ENCODE measurements at regions not wholly inside any gene's neighbourhood (a gene's known extent, or its start where the extent isn't known, plus 50 kb on each side); places are given as distances from the start of the nearest gene placed in this dataset.

- Histone ChIP-seq H3K4me1 (ENCODE audit: low read depth) (no peaks in the 10 kb centered on the region), H3K36me3 (no peaks in the 10 kb centered on the region), H3K27me3 (no peaks in the 10 kb centered on the region), H3K27ac (no peak overlapping the region), H3K4me3 (no peak overlapping the region), H3K9me3 (ENCODE audit: low read depth) (no peaks in the 10 kb centered on the region)
- no peak for TF ChIP-seq CTCF (IDR thresholded peaks at IDR 0.05; ENCODE audit: low read depth, low read length)
- DNase-seq (ENCODE audit: low read depth in 1 of 2, low spot score in 1 of 2), result no peak
These were observed 76.7 kb upstream of the KCNK2 start for GRCh38 chr1:215005656-215006345.

- Histone ChIP-seq H3K9me3 (ENCODE audit: low read depth) (no peaks in the 10 kb centered on the region), H3K27me3 (no peaks in the 10 kb centered on the region), H3K4me1 (ENCODE audit: low read depth) (no peaks in the 10 kb centered on the region), H3K4me3 (no peak overlapping the region), H3K27ac (no peak overlapping the region), H3K36me3 (no peaks in the 10 kb centered on the region)
- no peak for TF ChIP-seq CTCF (IDR thresholded peaks at IDR 0.05; ENCODE audit: low read depth, low read length)
- DNase-seq (ENCODE audit: low read depth in 1 of 2, low spot score in 1 of 2), result peak in 1 of 2 donors; percentile 45
These were observed 74.7 kb upstream of the KCNK2 start for GRCh38 chr1:215007880-215008279.

GRCh38 chr1:215018555-215018954 is 64.0 kb upstream of the KCNK2 start:
- no peaks in the 10 kb centered on the region for H3K9me3 ChIP-seq (ENCODE audit: low read depth)
- H3K36me3 ChIP-seq, result no peaks in the 10 kb centered on the region
- no peak for TF ChIP-seq CTCF (IDR thresholded peaks at IDR 0.05; ENCODE audit: low read depth, low read length)
- H3K27ac ChIP-seq, result no peak overlapping the region
- no peak overlapping the region for H3K4me3 ChIP-seq
- no peaks in the 10 kb centered on the region for H3K27me3 ChIP-seq
- no peak for DNase-seq (ENCODE audit: low read depth in 1 of 2, low spot score in 1 of 2)
- H3K4me1 ChIP-seq (ENCODE audit: low read depth), result no peaks in the 10 kb centered on the region

- no peak overlapping the region for H3K4me3 ChIP-seq
- H3K9me3 ChIP-seq (ENCODE audit: low read depth), result no peaks in the 10 kb centered on the region
- no peaks in the 10 kb centered on the region for H3K36me3 ChIP-seq
- H3K4me1 ChIP-seq (ENCODE audit: low read depth), result no peaks in the 10 kb centered on the region
- no peak overlapping the region for H3K27ac ChIP-seq
- no peaks in the 10 kb centered on the region for H3K27me3 ChIP-seq
- no peak for TF ChIP-seq CTCF (IDR thresholded peaks at IDR 0.05; ENCODE audit: low read depth, low read length)
- no peak for DNase-seq (ENCODE audit: low read depth in 1 of 2, low spot score in 1 of 2)
These were observed 60.3 kb upstream of the KCNK2 start for GRCh38 chr1:215022204-215022603.

GRCh38 chr1:215022741-215023141 is 59.8 kb upstream of the KCNK2 start:
- Histone ChIP-seq H3K4me3 (no peak overlapping the region), H3K27me3 (no peaks in the 10 kb centered on the region), H3K36me3 (no peaks in the 10 kb centered on the region), H3K9me3 (ENCODE audit: low read depth) (no peaks in the 10 kb centered on the region), H3K4me1 (ENCODE audit: low read depth) (no peaks in the 10 kb centered on the region), H3K27ac (no peak overlapping the region)
- peak in 1 of 2 donors; percentile 55 for DNase-seq (ENCODE audit: low read depth in 1 of 2, low spot score in 1 of 2)
- no peak for TF ChIP-seq CTCF (IDR thresholded peaks at IDR 0.05; ENCODE audit: low read depth, low read length)

All from cardiac muscle cell (in vitro differentiated cells and primary cell).